PC-9 (cell line): ENCODE measurements at regions not wholly inside any gene's neighbourhood (a gene's known extent, or its start where the extent isn't known, plus 50 kb on each side); places are given as distances from the start of the nearest gene placed in this dataset.

Experiments
- BruUV-seq: library from RNA; stranded (reverse); fragments of 400-500 nt; replicated peaks from 2 replicates; lab custom pipeline; 2021; lab: Mats Ljungman, UMichigan
- CTCF ChIA-PET: fragments of 300-600 bp; sonication (Branson Sonifier 250); formaldehyde crosslinking; loops from one replicate; lab custom pipeline; 2022; ENCODE audit warnings: antibody characterized with exemption; lab: Charles Lee
- POLR2A ChIA-PET: fragments of 300-600 bp; sonication (Branson Sonifier 250); formaldehyde crosslinking; loops from one replicate; lab custom pipeline; 2022; ENCODE audit warnings: antibody characterized with exemption; ENCODE audit not compliant: unreplicated experiment; lab: Charles Lee
- DNase-seq, 2 experiments: peaks; one replicate each; pipeline versions ENCODE4 v3.0.0 to v3.0.0-alpha.2; 2015 to 2022; ENCODE audit warnings: mixed read lengths in 1 of 2
- H2AFZ ChIP-seq: fragments of 200-600 bp; sonication (generic); 2 replicates; pipeline ENCODE4 v1.8.1; 2017; ENCODE audit warnings: antibody characterized with exemption
- H3F3A ChIP-seq: fragments of 200-600 bp; sonication (generic); 2 replicates; pipeline ENCODE4 v1.8.1; 2017; ENCODE audit warnings: antibody characterized with exemption, mild to moderate bottlenecking, low read depth; ENCODE audit not compliant: insufficient read depth
- H3K27ac ChIP-seq: fragments of 200-600 bp; sonication (generic); 2 replicates; pipeline ENCODE4 v1.6.1; 2016; ENCODE audit warnings: mixed run types
- H3K27me3 ChIP-seq: fragments of 200-600 bp; sonication (generic); 2 replicates; pipeline ENCODE4 v1.6.1; 2016; ENCODE audit warnings: low read depth, mixed run types; ENCODE audit not compliant: insufficient read depth
- H3K36me3 ChIP-seq: fragments of 200-600 bp; sonication (generic); 2 replicates; pipeline ENCODE4 v1.6.1; 2016; ENCODE audit warnings: low read depth, mixed run types
- H3K4me1 ChIP-seq: fragments of 200-600 bp; sonication (generic); replicated peaks from 2 replicates; pipeline ENCODE4 v1.6.1; 2016; ENCODE audit warnings: mixed run types; ENCODE audit not compliant: insufficient read depth
- H3K4me2 ChIP-seq: fragments of 200-600 bp; sonication (generic); 2 replicates; pipeline ENCODE4 v1.6.1; 2017; ENCODE audit warnings: mixed run types
- H3K4me3 ChIP-seq: fragments of 200-600 bp; sonication (generic); 2 replicates; pipeline ENCODE4 v1.6.1; 2016; ENCODE audit warnings: mixed run types
- H3K79me2 ChIP-seq: fragments of 200-600 bp; sonication (generic); 2 replicates; pipeline ENCODE4 v1.6.1; 2017; ENCODE audit warnings: low read depth, mixed run types
- H3K9me2 ChIP-seq: fragments of 200-600 bp; sonication (generic); 2 replicates; pipeline ENCODE4 v1.8.1; 2017; ENCODE audit warnings: mild to moderate bottlenecking; ENCODE audit not compliant: insufficient read depth
- H3K9me3 ChIP-seq: fragments of 200-600 bp; sonication (generic); 2 replicates; pipeline ENCODE4 v1.8.1; 2016; ENCODE audit warnings: low read depth; ENCODE audit not compliant: insufficient read depth
- H4K20me1 ChIP-seq: fragments of 200-600 bp; sonication (generic); 2 replicates; pipeline ENCODE4 v1.8.1; 2017; ENCODE audit not compliant: insufficient read depth
- EZH2 ChIP-seq: fragments of 200-600 bp; sonication (generic); IDR thresholded peaks from 2 replicates; pipeline ENCODE4 v1.8.0; 2017; ENCODE audit warnings: antibody characterized with exemption, low read depth
- intact Hi-C: fragments of 100-400 bp; cut with micrococcal nuclease; formaldehyde crosslinking; loops from one replicate; pipeline ENCODE4 v1.10.0; 2022; ENCODE audit not compliant: unreplicated experiment
- TF ChIP-seq, protein P1 (sequence below): fragments of 200-600 bp; sonication (generic); conservative IDR thresholded peaks from 2 replicates; pipeline ENCODE4 v1.6.1; 2017; ENCODE audit warnings: mixed run types, antibody characterized with exemption, mild to moderate bottlenecking, moderate library complexity

GRCh38 chr9:18393340-18394130, 80.4 kb upstream of the ADAMTSL1 start:
- intact Hi-C loops, result no loop called here
- Histone ChIP-seq H3K36me3 (no peaks in the 10 kb centered on the region), H3K27me3 (no peaks in the 10 kb centered on the region), H3K4me3 (no peak overlapping the region), H3K4me1 (peaks cover 28% of the 10 kb centered on the region), H4K20me1 (no peaks in the 10 kb centered on the region), H3F3A (peaks cover 24% of the 10 kb centered on the region; the same call in 1 of the 2 replicates), H3K27ac (peak overlapping the region; percentile 95), H2AFZ (no peak overlapping the region), H3K4me2 (peak overlapping the region; percentile 52), H3K79me2 (no peaks in the 10 kb centered on the region), H3K9me2 (no peaks in the 10 kb centered on the region), H3K9me3 (no peaks in the 10 kb centered on the region)
- no peak for TF ChIP-seq EZH2
- TF ChIP-seq, protein P1, sequence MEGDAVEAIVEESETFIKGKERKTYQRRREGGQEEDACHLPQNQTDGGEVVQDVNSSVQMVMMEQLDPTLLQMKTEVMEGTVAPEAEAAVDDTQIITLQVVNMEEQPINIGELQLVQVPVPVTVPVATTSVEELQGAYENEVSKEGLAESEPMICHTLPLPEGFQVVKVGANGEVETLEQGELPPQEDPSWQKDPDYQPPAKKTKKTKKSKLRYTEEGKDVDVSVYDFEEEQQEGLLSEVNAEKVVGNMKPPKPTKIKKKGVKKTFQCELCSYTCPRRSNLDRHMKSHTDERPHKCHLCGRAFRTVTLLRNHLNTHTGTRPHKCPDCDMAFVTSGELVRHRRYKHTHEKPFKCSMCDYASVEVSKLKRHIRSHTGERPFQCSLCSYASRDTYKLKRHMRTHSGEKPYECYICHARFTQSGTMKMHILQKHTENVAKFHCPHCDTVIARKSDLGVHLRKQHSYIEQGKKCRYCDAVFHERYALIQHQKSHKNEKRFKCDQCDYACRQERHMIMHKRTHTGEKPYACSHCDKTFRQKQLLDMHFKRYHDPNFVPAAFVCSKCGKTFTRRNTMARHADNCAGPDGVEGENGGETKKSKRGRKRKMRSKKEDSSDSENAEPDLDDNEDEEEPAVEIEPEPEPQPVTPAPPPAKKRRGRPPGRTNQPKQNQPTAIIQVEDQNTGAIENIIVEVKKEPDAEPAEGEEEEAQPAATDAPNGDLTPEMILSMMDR, result no peak
- BruUV-seq, result no TSS peak
- POLR2A ChIA-PET, result no interaction called here
- DNase-seq, result peak; percentile 44 to 72
- CTCF ChIA-PET, result no interaction called here

GRCh38 chr9:18394847-18395351, 79.1 kb upstream of the ADAMTSL1 start:
- TF ChIP-seq, protein P1, result no peak
- no peak for TF ChIP-seq EZH2
- no peaks in the 10 kb centered on the region for H3K27me3 ChIP-seq
- ChIA-PET CTCF (no interaction called here), POLR2A (no interaction called here)
- H3K4me1 ChIP-seq, result peaks cover 28% of the 10 kb centered on the region
- H3K4me2 ChIP-seq, result no peak overlapping the region
- H3K79me2 ChIP-seq, result no peaks in the 10 kb centered on the region
- no peak overlapping the region for H3K27ac ChIP-seq
- BruUV-seq, result no TSS peak
- intact Hi-C loops, result no loop called here
- H2AFZ ChIP-seq, result no peak overlapping the region
- no peaks in the 10 kb centered on the region for H3K36me3 ChIP-seq
- H3K9me3 ChIP-seq, result no peaks in the 10 kb centered on the region
- no peaks in the 10 kb centered on the region for H4K20me1 ChIP-seq
- H3K4me3 ChIP-seq, result no peak overlapping the region
- H3F3A ChIP-seq, result peaks cover 24% of the 10 kb centered on the region; the same call in 1 of the 2 replicates
- DNase-seq, result no peak
- no peaks in the 10 kb centered on the region for H3K9me2 ChIP-seq

DNA sequence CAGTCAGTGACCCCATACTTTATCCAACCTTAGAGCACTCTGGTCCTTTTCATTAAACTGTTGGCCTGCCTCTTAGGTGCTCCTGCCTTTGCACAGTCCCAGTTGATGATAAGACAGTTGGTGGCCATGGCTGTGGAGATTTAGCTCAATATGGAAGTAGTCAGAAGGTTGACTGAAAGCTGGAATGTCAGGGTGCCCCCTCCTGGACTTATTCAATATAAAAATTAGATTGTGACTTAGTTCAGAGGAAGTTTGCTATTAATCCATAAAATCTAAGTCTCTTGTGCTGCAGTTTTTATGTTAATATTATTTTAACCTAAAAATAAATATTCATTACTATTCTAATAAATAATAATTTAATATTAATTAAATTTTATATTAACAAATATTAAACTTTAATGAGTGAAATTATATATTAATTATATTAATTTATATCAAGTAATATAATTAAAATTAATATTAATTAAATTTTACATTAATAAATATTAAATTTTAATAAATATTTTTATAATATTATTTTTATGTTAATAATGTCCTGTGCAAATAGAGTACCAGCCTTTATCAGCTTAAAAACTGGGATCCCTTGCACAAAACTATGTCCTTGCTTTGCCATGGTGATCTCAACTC, 77.7 kb upstream of the ADAMTSL1 start:
- TF ChIP-seq, protein P1, result no peak
- no peak for TF ChIP-seq EZH2
- no peak for DNase-seq
- Histone ChIP-seq H3K9me2 (no peaks in the 10 kb centered on the region), H3K9me3 (no peaks in the 10 kb centered on the region), H4K20me1 (no peaks in the 10 kb centered on the region), H3K4me3 (no peak overlapping the region), H2AFZ (no peak overlapping the region), H3K27ac (no peak overlapping the region), H3K27me3 (no peaks in the 10 kb centered on the region), H3K79me2 (no peaks in the 10 kb centered on the region), H3F3A (peaks cover 24% of the 10 kb centered on the region; the same call in 1 of the 2 replicates), H3K4me2 (no peak overlapping the region), H3K36me3 (no peaks in the 10 kb centered on the region), H3K4me1 (peaks cover 28% of the 10 kb centered on the region)
- CTCF ChIA-PET, result interaction anchor here (1.0 kb wide), 1 partner anchor 141 kb away, joined by 6 read pairs; no protein-coding TSS in a partner anchor
- POLR2A ChIA-PET, result no interaction called here
- intact Hi-C loops, result no loop called here
- BruUV-seq, result no TSS peak
